H9 (cell line): ENCODE measurements at regions not wholly inside any gene's neighbourhood (a gene's known extent, or its start where the extent isn't known, plus 50 kb on each side); places are given as distances from the start of the nearest gene placed in this dataset.

ENCODE experiments used
- DNase-seq: peaks from one replicate; pipeline ENCODE4 v3.0.0-alpha.2; 2017
- H2AFZ ChIP-seq: one replicate; pipeline ENCODE4 v1.6.1; 2013; ENCODE audit warnings: mild to moderate bottlenecking, low read length, control low read depth, moderate library complexity
- H2AK5ac ChIP-seq: 2 replicates; pipeline ENCODE4 v1.6.1; 2013; ENCODE audit warnings: low read length, control low read depth, mixed read lengths; ENCODE audit not compliant: insufficient read length
- H2BK120ac ChIP-seq: one replicate; pipeline ENCODE4 v1.6.1; 2013; ENCODE audit warnings: low read depth, mild to moderate bottlenecking, low read length, control low read depth, inconsistent platforms; ENCODE audit not compliant: poor library complexity, severe bottlenecking
- H2BK12ac ChIP-seq: 2 replicates; pipeline ENCODE4 v1.6.1; 2013; ENCODE audit warnings: low read length, control low read depth, mixed read lengths, low read depth; ENCODE audit not compliant: insufficient read length
- H2BK15ac ChIP-seq: 2 replicates; pipeline ENCODE4 v1.6.1; 2013; ENCODE audit warnings: low read depth, low read length, control low read depth
- H2BK20ac ChIP-seq: one replicate; pipeline ENCODE4 v1.6.1; 2013; ENCODE audit warnings: low read depth, mild to moderate bottlenecking, low read length, control low read depth, inconsistent platforms; ENCODE audit not compliant: poor library complexity, severe bottlenecking
- H2BK5ac ChIP-seq: 2 replicates; pipeline ENCODE4 v1.6.1; 2013; ENCODE audit warnings: low read length, control low read depth, mixed read lengths; ENCODE audit not compliant: insufficient read length
- H3K14ac ChIP-seq: 2 replicates; pipeline ENCODE4 v1.6.1; 2013; ENCODE audit warnings: low read length, control low read depth; ENCODE audit not compliant: insufficient read depth
- H3K18ac ChIP-seq: 2 replicates; pipeline ENCODE4 v1.6.1; 2013; ENCODE audit warnings: low read depth, mild to moderate bottlenecking, mixed read lengths, low read length, control low read depth; ENCODE audit not compliant: insufficient read length
- H3K23ac ChIP-seq: 2 replicates; pipeline ENCODE4 v1.6.1; 2013; ENCODE audit warnings: low read length, control low read depth, mixed read lengths, low read depth; ENCODE audit not compliant: insufficient read length
- H3K23me2 ChIP-seq: 2 replicates; pipeline ENCODE4 v1.6.1; 2013; ENCODE audit warnings: low read depth, mild to moderate bottlenecking, mixed read lengths, low read length, control low read depth; ENCODE audit not compliant: insufficient read length, poor library complexity, severe bottlenecking
- H3K27ac ChIP-seq: 2 replicates; pipeline ENCODE4 v1.5.1; 2013; ENCODE audit warnings: low read length, control low read depth, mixed read lengths, low read depth; ENCODE audit not compliant: insufficient read length
- H3K27me3 ChIP-seq: 2 replicates; pipeline ENCODE4 v1.6.1; 2013; ENCODE audit warnings: low read length, control low read depth, inconsistent platforms; ENCODE audit not compliant: insufficient read depth
- H3K4ac ChIP-seq: 2 replicates; pipeline ENCODE4 v1.6.1; 2013; ENCODE audit warnings: low read depth, mild to moderate bottlenecking, control low read depth, inconsistent platforms, low read length, moderate library complexity
- H3K4me1 ChIP-seq: 2 replicates; pipeline ENCODE4 v1.6.1; 2013; ENCODE audit warnings: low read length, control low read depth, inconsistent platforms; ENCODE audit not compliant: insufficient read depth
- H3K4me2 ChIP-seq: 2 replicates; pipeline ENCODE4 v1.6.1; 2013; ENCODE audit warnings: low read length, control low read depth, mixed read lengths; ENCODE audit not compliant: insufficient read length, insufficient read depth
- H3K56ac ChIP-seq: 2 replicates; pipeline ENCODE4 v1.6.1; 2013; ENCODE audit warnings: low read depth, mild to moderate bottlenecking, mixed read lengths, low read length, control low read depth; ENCODE audit not compliant: insufficient read length
- H3K79me1 ChIP-seq: 2 replicates; pipeline ENCODE4 v1.6.1; 2013; ENCODE audit warnings: low read depth, mild to moderate bottlenecking, moderate library complexity, low read length, control low read depth, inconsistent platforms; ENCODE audit not compliant: insufficient read depth, poor library complexity, severe bottlenecking
- H3K79me2 ChIP-seq: 2 replicates; pipeline ENCODE4 v1.6.1; 2013; ENCODE audit warnings: low read length, control low read depth, inconsistent platforms; ENCODE audit not compliant: insufficient read depth
- H3K9ac ChIP-seq: 2 replicates; pipeline ENCODE4 v1.6.1; 2013; ENCODE audit warnings: low read length, control low read depth, mixed read lengths; ENCODE audit not compliant: insufficient read length; ENCODE audit errors: extremely low read depth
- H3K9me3 ChIP-seq: one replicate; pipeline ENCODE4 v1.6.1; 2013; ENCODE audit warnings: low read depth, low read length, inconsistent platforms; ENCODE audit not compliant: control insufficient read depth
- H3T11ph ChIP-seq: one replicate; pipeline ENCODE4 v1.6.1; 2013; ENCODE audit warnings: mild to moderate bottlenecking, low read length, control low read depth, inconsistent platforms
- H4K20me1 ChIP-seq: one replicate; pipeline ENCODE4 v1.6.1; 2013; ENCODE audit not compliant: control insufficient read depth, insufficient read length, insufficient read depth
- H4K5ac ChIP-seq: 2 replicates; pipeline ENCODE4 v1.6.1; 2013; ENCODE audit warnings: low read depth, mild to moderate bottlenecking, mixed read lengths, low read length, control low read depth; ENCODE audit not compliant: insufficient read length
- H4K8ac ChIP-seq: replicated peaks from 2 replicates; pipeline ENCODE4 v1.6.1; 2013; ENCODE audit warnings: low read length, control low read depth, mixed read lengths, low read depth; ENCODE audit not compliant: insufficient read length
- H4K91ac ChIP-seq: 2 replicates; pipeline ENCODE4 v1.6.1; 2013; ENCODE audit warnings: low read depth, mild to moderate bottlenecking, moderate library complexity, mixed read lengths, low read length, control low read depth; ENCODE audit not compliant: insufficient read length
- H3K27ac Mint-ChIP-seq, 3 experiments: 2 replicates in 2 of 3; 3 replicates in 1 of 3; pipeline ENCODE4 v1.8.0; 2020 to 2021; ENCODE audit warnings: mixed read lengths in 3 of 3, mild to moderate bottlenecking in 1 of 3, moderate library complexity in 1 of 3
- H3K27me3 Mint-ChIP-seq: 2 replicates; pipeline ENCODE4 v1.8.0; 2021; ENCODE audit warnings: low read depth, mild to moderate bottlenecking, moderate library complexity, mixed read lengths
- H3K36me3 Mint-ChIP-seq, 3 experiments: 2 replicates in 2 of 3; 3 replicates in 1 of 3; pipeline ENCODE4 v1.8.0; 2020 to 2021; ENCODE audit warnings: low read depth in 3 of 3, mixed read lengths in 3 of 3; ENCODE audit not compliant: insufficient read depth in 1 of 3
- H3K4me1 Mint-ChIP-seq, 2 experiments: 2 replicates each; pipeline ENCODE4 v1.8.0; 2020; ENCODE audit warnings: mixed read lengths in 2 of 2
- H3K4me3 Mint-ChIP-seq, 2 experiments: 2 replicates in 1 of 2; 3 replicates in 1 of 2; pipeline ENCODE4 v1.8.0; 2020 to 2021; ENCODE audit warnings: mild to moderate bottlenecking in 2 of 2, mixed read lengths in 2 of 2, moderate library complexity in 1 of 2
- H3K9me3 Mint-ChIP-seq, 2 experiments: 2 replicates in 1 of 2; 3 replicates in 1 of 2; pipeline ENCODE4 v1.8.0; 2020; ENCODE audit warnings: mild to moderate bottlenecking in 2 of 2, mixed read lengths in 2 of 2, moderate library complexity in 1 of 2
- CTCF ChIP-seq: fragments of 200-600 bp; sonication (generic); conservative IDR thresholded peaks from 3 replicates; pipeline ENCODE4 v1.8.0; 2021; ENCODE audit warnings: antibody characterized with exemption, mild to moderate bottlenecking
- WGBS: extraction: QIAGEN DNeasy Blood & Tissue Kit; methylation state at CpG from one replicate; pipeline ENCODE4 v1.1.7; 2013; ENCODE audit warnings: missing lambda C conversion rate, low lambda C conversion rate, mixed read lengths; ENCODE audit not compliant: insufficient read length; ENCODE audit errors: extremely low coverage; 5-methylcytosine and 5-hydroxymethylcytosine counted together

GRCh38 chr11:109936661-109937180 is 156.5 kb upstream of the ZC3H12C start:
- H2BK15ac ChIP-seq: no peak overlapping the region

More at GRCh38 chr11:109936661-109937180, 156.5 kb upstream of the ZC3H12C start:
- Histone ChIP-seq H3K9me3 (no peaks in the 10 kb centered on the region), H3K4me1 (no peaks in the 10 kb centered on the region), H3K14ac (no peak overlapping the region), H3K23ac (no peak overlapping the region), H4K8ac (no peak overlapping the region), H2BK12ac (no peak overlapping the region), H2BK120ac (no peak overlapping the region), H4K91ac (no peak overlapping the region), H3K56ac (no peak overlapping the region), H3K27ac (no peak overlapping the region), H2AK5ac (no peak overlapping the region), H4K5ac (no peak overlapping the region), H3K4ac (no peak overlapping the region), H3K79me1 (no peaks in the 10 kb centered on the region), H4K20me1 (no peaks in the 10 kb centered on the region), H3K27me3 (no peaks in the 10 kb centered on the region), H2BK20ac (no peak overlapping the region), H3K23me2 (no peaks in the 10 kb centered on the region), H3K79me2 (no peaks in the 10 kb centered on the region), H2BK5ac (no peak overlapping the region), H3T11ph (no peak overlapping the region), H2AFZ (no peak overlapping the region), H3K9ac (no peak overlapping the region), H3K4me2 (no peak overlapping the region), H3K18ac (no peak overlapping the region)
- WGBS: no CpG with 5 or more reads among the region's 2 CpGs
- Mint-ChIP-seq H3K27me3 (no peaks in the 10 kb centered on the region), H3K9me3 (no peaks in the 10 kb centered on the region; a peak in 1 of 5 replicates), H3K4me1 (no peaks in the 10 kb centered on the region), H3K27ac (no peak overlapping the region), H3K4me3 (no peak overlapping the region), H3K36me3 (no peaks in the 10 kb centered on the region)
- TF ChIP-seq CTCF: no peak
- no peak for DNase-seq
